NCI-H526 treated with DMSO at 0.1 percent for 48 hours (cell line): ENCODE measurements at regions not wholly inside any gene's neighbourhood (a gene's known extent, or its start where the extent isn't known, plus 50 kb on each side); places are given as distances from the start of the nearest gene placed in this dataset.

Source experiments
- DNase-seq: peaks from one replicate; lab custom pipeline; 2025; lab: John Stamatoyannopoulos, UW

DNA sequence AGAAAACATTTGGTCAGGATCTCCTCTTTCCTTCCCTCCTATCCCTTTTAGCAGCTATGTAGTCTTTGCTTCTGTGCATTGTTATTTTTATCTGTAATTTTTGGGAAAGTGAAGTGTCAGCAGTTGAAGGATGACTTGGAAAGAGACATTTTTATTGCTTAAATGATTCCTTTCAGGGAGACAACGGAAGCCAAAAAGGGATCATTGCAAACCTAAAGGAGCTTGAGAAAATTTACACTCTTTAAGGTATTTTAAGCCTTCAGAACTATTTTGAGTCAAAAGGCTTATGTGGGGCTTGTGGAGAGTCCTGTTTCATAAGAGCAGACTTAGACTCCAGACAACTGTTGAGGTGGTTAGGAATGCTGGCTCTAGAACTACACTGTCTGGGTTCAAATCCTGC lies 281.6 kb downstream of the KIF4B start:
- DNase-seq: no peak

GRCh38 chr5:155299386-155300005 lies 285.9 kb downstream of the KIF4B start:
- no peak for DNase-seq

GRCh38 chr5:155303120-155303519 lies 289.6 kb downstream of the KIF4B start:
- no peak for DNase-seq

DNA sequence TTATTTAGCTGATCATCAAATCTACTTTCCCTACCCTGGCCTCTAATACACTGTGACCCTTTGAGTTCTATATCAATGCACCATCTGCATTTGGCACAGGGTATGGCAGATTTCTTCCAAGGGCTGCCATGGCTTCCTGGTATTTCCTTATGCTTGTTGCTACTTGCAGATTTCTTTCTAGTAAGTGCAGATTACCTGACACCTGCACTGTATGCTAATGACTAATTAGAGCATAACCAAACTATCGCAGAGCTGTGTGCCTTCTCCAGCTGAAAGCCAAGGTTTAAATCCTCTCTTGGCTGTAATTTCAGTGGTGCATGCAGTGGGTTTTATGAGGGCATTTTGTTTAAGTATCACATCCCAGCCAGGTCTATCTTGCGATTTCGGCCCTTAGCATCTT lies 293.7 kb downstream of the KIF4B start:
- DNase-seq: no peak

DNA sequence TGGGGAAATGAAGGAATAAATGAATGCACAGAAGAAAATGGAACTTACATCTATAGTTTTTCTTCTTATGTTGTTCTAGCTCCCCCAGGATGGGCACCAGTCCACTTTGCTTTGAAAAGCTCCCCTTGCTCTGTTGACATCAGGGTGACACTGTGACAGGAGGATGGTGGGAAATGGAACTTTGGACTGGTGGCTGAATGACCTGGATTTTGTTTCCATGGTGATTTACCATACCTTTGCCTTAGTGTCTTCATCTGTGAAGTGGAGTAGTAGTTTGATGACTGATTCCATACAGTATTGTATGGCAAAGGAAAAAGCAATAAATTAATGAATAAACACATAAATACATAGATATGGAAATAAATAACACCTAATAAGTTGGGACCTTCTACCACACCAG lies 294.7 kb downstream of the KIF4B start:
- no peak for DNase-seq

DNA sequence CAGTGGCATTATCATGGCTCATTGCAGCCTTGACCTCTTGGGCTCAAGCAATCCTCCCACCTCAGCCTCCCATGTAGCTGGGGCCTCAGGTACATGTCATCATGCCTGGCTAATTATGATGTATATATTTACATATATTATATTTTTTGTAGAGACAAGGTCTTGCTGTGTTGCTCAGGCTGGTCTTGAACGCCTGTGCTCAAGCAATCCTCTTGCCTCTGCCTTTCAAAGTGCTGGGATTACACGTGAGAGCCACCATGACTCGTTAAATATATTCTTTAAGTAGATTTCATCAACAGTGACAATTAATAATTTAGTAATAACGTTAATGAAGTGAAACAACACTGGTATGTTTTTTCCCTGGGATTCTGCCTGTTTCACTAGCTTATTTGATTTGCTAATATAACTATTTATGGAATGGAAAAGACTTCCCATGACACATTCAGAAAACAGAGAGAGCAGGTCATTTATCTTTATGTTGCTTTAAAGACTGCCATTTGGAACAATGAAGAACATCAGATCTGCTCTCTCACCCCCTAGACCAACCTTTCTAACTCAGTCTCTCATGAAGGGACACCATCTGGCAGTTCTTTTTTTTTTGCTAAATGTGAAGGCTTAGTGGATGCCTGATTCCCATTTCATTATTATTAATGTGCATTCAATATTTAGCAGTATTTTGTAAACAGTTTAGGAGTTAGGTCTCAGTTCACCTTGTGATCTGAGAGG lies 295.6 kb downstream of the KIF4B start:
- no peak for DNase-seq

- no peak for DNase-seq
Observed at GRCh38 chr5:155311721-155312120, 298.2 kb downstream of the KIF4B start.

- DNase-seq: no peak
Observed at GRCh38 chr5:155313518-155313917, 300.0 kb downstream of the KIF4B start.

DNA sequence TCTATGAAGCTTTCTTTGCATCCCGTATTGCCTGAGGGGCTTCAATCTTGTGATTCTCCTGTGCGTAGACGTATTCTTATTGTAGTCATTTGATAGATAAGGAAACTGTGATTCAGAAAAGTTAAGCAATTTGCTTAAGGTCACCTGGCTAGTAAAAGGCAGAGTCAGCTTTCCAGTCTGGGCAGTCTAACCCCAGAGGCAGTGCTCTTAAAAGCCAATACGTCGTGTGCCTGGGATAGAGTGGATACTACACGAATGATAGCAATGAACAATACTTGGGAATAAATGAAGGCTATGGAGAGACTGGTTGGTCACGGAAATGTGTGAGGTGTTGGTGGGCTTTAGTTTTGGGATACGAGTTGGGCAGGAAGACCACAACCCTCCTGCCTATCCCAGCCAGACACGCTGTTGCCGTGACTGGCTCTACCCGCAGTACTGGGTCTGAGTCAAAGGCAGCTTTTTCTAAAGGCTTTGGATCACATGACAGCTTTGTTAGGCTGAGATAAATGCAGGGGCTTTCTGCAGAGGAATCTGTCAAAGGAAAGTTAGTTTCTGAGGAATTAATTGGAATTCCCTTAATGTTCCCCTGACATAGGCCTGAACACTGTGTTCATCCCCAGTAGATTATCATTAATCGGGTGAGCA lies 302.6 kb downstream of the KIF4B start:
- DNase-seq: no peak

DNA sequence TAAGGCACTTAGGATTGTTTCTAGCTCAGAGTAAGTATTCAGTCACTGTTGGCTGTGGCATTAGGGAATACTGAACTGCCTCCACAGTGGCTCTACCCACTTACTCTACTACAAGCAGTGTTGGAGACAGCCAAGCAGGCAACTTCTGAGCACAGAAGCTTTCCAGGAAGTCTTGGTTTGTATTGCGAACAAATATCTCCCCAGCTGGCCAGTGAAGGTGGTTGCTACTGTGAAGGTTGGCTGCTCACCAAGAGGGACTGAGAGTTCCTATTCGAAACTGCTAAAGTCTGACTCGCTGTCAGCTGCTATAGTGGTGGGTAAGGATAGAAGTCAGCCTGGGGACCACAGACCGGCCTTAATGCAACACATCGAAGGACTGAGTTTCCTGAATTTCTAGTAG lies 319.1 kb downstream of the KIF4B start:
- no peak for DNase-seq

GRCh38 chr5:155342956-155343355 lies 329.4 kb downstream of the KIF4B start:
- DNase-seq: no peak

- DNase-seq: no peak
Observed at GRCh38 chr5:155343468-155343867, 329.9 kb downstream of the KIF4B start.

DNA sequence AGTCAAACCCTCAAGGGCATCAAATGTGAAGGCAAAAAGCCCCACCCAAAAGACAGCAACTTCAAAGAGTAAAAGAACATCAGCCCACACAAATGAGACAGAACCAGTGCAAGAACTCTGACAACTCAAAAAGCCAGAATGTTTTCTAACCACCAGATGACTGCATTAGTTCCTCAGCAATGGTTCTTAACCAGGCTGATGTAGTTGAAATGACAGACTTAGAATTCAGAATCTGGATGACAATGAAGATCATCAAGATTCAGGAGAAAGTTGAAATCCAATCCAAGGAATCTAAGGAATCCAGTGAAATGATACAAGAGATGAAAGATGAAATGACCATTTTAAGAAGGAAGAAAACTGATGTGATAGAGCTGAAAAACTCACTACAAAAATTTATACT lies 339.7 kb downstream of the KIF4B start:
- no peak for DNase-seq

DNA sequence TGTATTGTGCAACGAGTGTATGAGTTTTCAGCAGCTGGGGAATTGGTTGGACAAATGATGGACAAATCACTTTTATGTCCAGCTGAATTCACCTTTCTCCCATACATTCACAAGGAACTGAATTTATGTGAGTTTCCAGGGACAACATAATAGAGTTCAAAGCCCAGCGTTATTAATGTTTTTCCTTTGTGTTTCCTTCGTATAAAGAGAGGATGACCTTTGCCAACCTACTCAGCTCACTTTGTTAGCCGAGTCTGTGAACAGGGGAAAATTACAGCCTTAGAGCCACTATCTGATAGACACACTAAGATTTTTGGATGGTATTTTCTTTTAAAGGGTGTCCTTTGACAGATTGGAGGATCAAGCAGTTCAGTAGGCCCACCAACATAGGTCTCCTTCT lies 352.5 kb downstream of the KIF4B start:
- no peak for DNase-seq

GRCh38 chr5:155367841-155368240 lies 354.3 kb downstream of the KIF4B start:
- DNase-seq: no peak

DNA sequence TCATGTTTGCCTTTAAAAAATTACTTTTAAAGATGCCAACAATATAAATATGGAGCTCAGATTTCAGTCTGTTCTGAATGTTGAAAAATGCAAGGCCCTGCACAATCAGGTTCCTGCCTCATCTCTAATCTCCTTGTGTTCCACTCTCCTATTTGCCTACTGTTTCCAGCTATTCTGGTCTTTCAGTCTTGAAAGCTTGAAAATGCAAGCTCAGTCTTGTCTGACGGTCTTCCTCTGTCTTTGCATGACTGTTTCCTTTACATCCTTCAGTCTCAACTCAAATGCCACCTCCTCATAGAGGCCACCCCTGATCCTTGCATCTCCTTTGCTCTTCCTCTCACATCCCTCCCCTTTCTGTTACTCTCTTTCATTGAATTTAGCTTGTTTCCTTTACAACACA lies 354.9 kb downstream of the KIF4B start:
- no peak for DNase-seq

GRCh38 chr5:155380480-155380879 lies 366.9 kb downstream of the KIF4B start:
- no peak for DNase-seq

DNA sequence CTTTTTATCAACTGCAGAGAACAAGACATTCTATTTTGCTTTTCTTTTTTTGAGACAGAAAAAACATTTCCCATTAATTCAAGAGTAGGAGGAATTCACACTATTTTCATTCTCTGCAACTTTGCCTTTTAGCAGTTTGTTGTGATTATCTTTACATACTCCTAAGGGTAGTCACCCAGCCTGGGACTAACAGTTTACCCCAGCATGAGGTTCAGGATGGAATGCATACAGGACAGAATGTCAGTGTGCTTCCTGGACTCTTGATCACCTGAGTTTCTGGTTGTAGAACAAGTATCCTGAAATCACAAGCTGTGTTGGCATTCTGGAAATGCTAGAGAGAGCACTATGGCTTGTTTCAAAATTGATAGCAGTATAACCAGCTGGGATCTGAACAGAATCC lies 368.1 kb downstream of the KIF4B start:
- DNase-seq: no peak

GRCh38 chr5:155389498-155389897 lies 375.9 kb downstream of the KIF4B start:
- no peak for DNase-seq

GRCh38 chr5:155394727-155395126 lies 381.2 kb downstream of the KIF4B start:
- DNase-seq: no peak

DNA sequence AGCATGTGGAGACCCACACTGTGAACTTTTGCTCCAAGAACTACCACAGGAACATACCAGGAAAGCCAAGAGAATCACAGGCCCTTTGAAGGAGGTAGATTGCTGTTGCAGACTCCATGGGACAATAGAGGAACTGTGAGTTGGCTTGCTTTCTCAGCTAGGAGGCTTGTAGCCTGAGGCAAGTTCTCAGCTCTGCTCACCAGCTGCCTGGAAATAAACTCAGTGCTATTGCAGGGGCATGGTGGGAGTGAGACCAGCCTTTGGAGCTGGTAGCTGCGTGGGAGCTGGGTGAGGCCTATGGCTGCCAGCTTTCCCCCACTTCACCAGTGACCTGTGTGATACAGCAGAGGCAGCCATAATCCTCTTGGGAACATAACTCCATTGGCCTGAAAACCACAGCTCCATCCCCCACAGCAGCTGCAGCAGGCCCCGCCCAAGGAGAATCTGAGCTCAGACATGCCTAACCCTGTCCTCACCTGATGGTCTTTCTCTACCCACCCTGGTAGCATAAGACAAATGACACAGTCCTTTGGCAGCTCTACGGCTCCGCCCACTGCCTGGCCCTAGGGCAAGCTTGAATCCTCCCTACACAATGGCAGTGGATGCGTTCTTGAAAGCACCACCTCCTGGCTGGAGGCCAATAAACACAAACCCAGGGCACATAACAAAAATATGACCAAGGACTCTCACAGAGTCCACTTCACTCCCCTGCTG lies 389.5 kb downstream of the KIF4B start:
- DNase-seq: no peak

DNA sequence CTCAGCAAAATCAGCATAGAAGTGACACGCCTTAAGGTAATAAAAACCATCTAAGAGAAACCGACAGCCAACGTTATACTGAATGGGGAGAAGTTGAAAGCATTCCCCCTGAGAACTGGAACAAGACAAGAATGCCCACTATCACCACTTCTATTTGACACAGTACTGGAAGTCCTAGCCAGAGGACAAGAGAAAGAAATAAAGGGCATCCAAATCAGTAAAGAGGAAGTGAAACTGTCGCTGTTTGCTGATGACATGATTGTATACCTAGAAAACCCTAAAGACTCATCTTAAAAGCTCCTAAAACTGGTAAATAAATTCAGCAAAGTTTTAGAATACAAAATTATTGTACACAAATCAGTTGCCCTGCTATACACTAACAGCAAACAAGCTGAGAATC lies 393.3 kb downstream of the KIF4B start:
- no peak for DNase-seq

- DNase-seq: no peak
Observed at GRCh38 chr5:155408465-155408864, 394.9 kb downstream of the KIF4B start.
